Activated CD8-positive, alpha-beta T cell treated with anti-CD3 and anti-CD28 coated beads for 36 hours (primary cell): ENCODE measurements at regions not wholly inside any gene's neighbourhood (a gene's known extent, or its start where the extent isn't known, plus 50 kb on each side); places are given as distances from the start of the nearest gene placed in this dataset.

Experiments
- ATAC-seq: fragments of 200-7000 bp; cut with Tn5 transposase; one replicate; pipeline ENCODE4 v1.10.0; 2021; ENCODE audit warnings: mild to moderate bottlenecking, moderate library complexity
- CTCF ChIA-PET: fragments of 350-600 bp; sonication (Branson Sonifier 250); formaldehyde crosslinking; loops from one replicate; lab custom pipeline; 2021; ENCODE audit warnings: antibody characterized with exemption; lab: Charles Lee
- POLR2A ChIA-PET: fragments of 350-600 bp; sonication (Branson Sonifier 250); formaldehyde crosslinking; loops from one replicate; lab custom pipeline; 2021; ENCODE audit warnings: antibody characterized with exemption; lab: Charles Lee
- DNase-seq: peaks from one replicate; pipeline ENCODE4 v3.0.0-alpha.2; 2020
- H3K27ac Mint-ChIP-seq: one replicate; pipeline ENCODE4 v1.8.0; 2021; ENCODE audit warnings: mild to moderate bottlenecking, mixed read lengths
- H3K27me3 Mint-ChIP-seq: one replicate; pipeline ENCODE4 v1.8.0; 2021; ENCODE audit warnings: mixed read lengths
- H3K36me3 Mint-ChIP-seq: one replicate; pipeline ENCODE4 v1.8.0; 2021; ENCODE audit warnings: low read depth, mixed read lengths
- H3K4me1 Mint-ChIP-seq: one replicate; pipeline ENCODE4 v1.8.0; 2021; ENCODE audit warnings: low read depth, mixed read lengths
- H3K4me3 Mint-ChIP-seq: one replicate; pipeline ENCODE4 v1.8.0; 2021; ENCODE audit warnings: mild to moderate bottlenecking, moderate library complexity, mixed read lengths
- H3K9me3 Mint-ChIP-seq: one replicate; pipeline ENCODE4 v1.8.0; 2021; ENCODE audit warnings: mixed read lengths
- intact Hi-C: fragments of 100-400 bp; cut with micrococcal nuclease; formaldehyde crosslinking; loops from one replicate; pipeline ENCODE4 v1.10.0; 2022
- TF ChIP-seq, protein P1 (sequence below): fragments of 200-600 bp; IDR thresholded peaks from one replicate; pipeline ENCODE4 v1.8.0; 2022; ENCODE audit warnings: antibody characterized with exemption, mild to moderate bottlenecking

DNA sequence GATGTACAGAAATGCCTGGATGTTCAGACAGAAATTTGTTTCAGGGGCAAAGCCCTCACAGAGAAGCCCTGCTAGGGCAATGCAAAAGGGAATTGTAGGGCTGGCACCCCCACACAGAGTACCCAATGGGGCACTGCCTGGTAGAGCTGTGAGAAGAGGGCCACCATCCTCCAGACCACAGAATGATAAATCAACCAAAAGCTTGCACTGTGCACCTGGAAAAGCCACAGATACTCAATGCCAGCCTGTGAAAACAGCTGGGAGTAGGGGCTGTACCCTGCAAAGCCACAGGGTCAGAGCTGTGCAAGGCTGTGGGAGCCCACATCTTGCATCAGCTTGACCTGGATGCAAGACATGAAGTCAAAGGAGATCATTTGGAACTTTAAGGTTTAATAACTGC lies 477.9 kb upstream of the NECTIN3 start:
- ATAC-seq (no peak), DNase-seq (no peak)
- H3K4me1 Mint-ChIP-seq = no peaks in the 10 kb centered on the region
- no peak overlapping the region for H3K27ac Mint-ChIP-seq
- peaks cover 2% of the 10 kb centered on the region for H3K27me3 Mint-ChIP-seq
- H3K4me3 Mint-ChIP-seq = no peak overlapping the region
- intact Hi-C loops = no loop called here
- POLR2A ChIA-PET = no interaction called here
- H3K9me3 Mint-ChIP-seq = peaks cover 12% of the 10 kb centered on the region
- H3K36me3 Mint-ChIP-seq = no peaks in the 10 kb centered on the region
- TF ChIP-seq, protein P1, sequence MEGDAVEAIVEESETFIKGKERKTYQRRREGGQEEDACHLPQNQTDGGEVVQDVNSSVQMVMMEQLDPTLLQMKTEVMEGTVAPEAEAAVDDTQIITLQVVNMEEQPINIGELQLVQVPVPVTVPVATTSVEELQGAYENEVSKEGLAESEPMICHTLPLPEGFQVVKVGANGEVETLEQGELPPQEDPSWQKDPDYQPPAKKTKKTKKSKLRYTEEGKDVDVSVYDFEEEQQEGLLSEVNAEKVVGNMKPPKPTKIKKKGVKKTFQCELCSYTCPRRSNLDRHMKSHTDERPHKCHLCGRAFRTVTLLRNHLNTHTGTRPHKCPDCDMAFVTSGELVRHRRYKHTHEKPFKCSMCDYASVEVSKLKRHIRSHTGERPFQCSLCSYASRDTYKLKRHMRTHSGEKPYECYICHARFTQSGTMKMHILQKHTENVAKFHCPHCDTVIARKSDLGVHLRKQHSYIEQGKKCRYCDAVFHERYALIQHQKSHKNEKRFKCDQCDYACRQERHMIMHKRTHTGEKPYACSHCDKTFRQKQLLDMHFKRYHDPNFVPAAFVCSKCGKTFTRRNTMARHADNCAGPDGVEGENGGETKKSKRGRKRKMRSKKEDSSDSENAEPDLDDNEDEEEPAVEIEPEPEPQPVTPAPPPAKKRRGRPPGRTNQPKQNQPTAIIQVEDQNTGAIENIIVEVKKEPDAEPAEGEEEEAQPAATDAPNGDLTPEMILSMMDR = no peak
- CTCF ChIA-PET = no interaction called here

DNA sequence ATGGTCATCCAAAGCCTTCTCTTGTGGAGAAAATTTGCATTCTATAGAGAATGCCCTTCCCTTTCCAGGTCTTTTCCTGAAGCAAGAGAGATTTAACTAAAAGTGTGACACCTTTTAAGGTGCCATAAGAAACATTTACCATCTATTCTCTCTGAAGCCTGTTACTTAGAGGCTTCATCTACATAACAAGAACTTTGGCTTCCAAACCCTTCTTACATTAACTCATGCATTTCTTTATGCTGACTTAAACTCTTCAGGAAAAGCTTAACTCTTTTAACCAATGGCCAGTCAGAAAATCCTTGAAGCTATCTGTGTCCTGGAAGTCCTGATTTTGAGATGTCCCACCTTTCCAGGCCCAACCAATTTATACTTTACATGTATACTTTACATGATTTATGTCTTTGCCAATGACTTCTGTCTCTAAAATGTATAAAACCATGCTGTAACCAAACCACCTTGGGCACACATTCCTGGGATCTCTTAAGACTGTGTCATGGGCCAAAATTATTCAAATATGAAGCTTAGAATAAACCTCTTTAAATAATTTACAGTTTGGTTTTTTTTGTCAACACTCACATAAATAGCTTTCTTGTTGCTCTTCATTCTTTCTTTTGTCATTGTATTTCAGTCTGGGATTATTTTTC lies 472.6 kb upstream of the NECTIN3 start:
- Mint-ChIP-seq H3K9me3 (peaks cover 12% of the 10 kb centered on the region), H3K36me3 (no peaks in the 10 kb centered on the region), H3K4me3 (no peak overlapping the region), H3K27me3 (peaks cover 2% of the 10 kb centered on the region), H3K4me1 (no peaks in the 10 kb centered on the region), H3K27ac (no peak overlapping the region)
- POLR2A ChIA-PET = no interaction called here
- TF ChIP-seq, protein P1 = no peak
- intact Hi-C loops = no loop called here
- CTCF ChIA-PET = no interaction called here
- no peak for DNase-seq
- ATAC-seq = no peak

DNA sequence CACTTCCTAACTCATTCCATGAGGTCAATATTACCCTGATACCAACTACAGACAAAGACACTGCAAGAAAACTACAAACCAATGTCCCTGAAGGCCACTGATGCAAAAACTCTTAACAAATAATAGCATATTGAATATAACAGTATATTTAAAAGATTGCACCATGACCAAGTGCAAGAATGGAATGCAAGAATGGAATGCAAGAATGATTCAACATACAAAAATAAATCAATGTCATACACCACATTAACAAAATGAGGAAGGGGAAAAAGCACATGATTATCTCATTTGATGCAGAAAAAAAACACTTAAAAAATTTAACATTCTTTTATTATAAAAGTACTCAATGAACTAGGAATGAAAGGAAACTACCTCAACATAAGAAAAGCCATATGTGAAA lies 463.1 kb upstream of the NECTIN3 start:
- peaks cover 17% of the 10 kb centered on the region for H3K27me3 Mint-ChIP-seq
- intact Hi-C loops = no loop called here
- DNase-seq = no peak
- no peaks in the 10 kb centered on the region for H3K9me3 Mint-ChIP-seq
- H3K4me1 Mint-ChIP-seq = no peaks in the 10 kb centered on the region
- H3K27ac Mint-ChIP-seq = no peak overlapping the region
- H3K4me3 Mint-ChIP-seq = no peak overlapping the region
- H3K36me3 Mint-ChIP-seq = no peaks in the 10 kb centered on the region
- ChIA-PET POLR2A (no interaction called here), CTCF (no interaction called here)
- TF ChIP-seq, protein P1 = no peak
- ATAC-seq = no peak

DNA sequence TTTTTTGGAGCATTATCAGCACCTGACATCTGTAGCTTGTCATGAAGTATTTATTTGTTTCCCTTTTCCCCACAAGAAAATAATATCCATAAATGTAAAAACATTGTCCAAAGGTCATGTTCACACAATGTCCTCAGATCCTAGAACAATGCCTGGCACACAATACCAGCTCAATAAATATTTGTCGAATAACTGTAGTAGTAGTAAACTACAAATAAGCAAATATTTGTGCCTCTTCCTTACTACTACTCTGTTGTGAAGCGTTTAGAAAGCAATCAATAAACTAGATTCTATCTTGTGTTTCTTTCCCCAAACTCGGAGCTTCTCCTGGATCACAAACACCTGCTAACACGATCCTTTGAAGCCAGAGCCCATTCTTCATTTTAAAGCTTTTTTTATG lies 459.6 kb upstream of the NECTIN3 start:
- POLR2A ChIA-PET = no interaction called here
- intact Hi-C loops = no loop called here

DNA sequence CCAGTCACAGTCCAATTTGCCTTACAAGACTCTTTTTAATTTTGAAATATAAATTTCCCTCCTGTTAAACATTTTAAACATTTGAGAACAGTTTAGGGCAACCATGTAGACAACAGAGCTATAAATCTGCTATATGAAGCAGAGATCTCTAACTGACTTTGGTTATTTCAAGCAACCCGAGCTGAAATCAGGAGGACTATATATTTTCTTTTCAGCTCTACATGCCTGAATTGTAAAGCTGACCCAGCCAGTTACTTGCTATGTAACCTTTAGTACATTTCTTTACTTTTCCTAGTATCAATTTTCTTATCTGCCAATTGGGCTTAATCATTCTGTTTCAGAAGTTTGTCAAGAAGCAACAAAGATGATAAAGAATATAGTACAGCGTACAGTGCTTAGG lies 457.4 kb upstream of the NECTIN3 start:
- no peaks in the 10 kb centered on the region for H3K9me3 Mint-ChIP-seq
- H3K4me3 Mint-ChIP-seq = no peak overlapping the region
- H3K4me1 Mint-ChIP-seq = no peaks in the 10 kb centered on the region
- no peak for DNase-seq
- ChIA-PET POLR2A (no interaction called here), CTCF (no interaction called here)
- no peak for ATAC-seq
- TF ChIP-seq, protein P1 = no peak
- intact Hi-C loops = no loop called here
- H3K27me3 Mint-ChIP-seq = peaks cover 7% of the 10 kb centered on the region
- no peaks in the 10 kb centered on the region for H3K36me3 Mint-ChIP-seq
- no peak overlapping the region for H3K27ac Mint-ChIP-seq

More for the DNA sequence above, 459.6 kb upstream of the NECTIN3 start:
- no peak overlapping the region for H3K4me3 Mint-ChIP-seq
- H3K9me3 Mint-ChIP-seq = no peaks in the 10 kb centered on the region
- peaks cover 13% of the 10 kb centered on the region for H3K27me3 Mint-ChIP-seq
- CTCF ChIA-PET = interaction anchor here (0.8 kb wide), 1 partner anchor 1589 kb away, joined by 3 read pairs; no protein-coding TSS in a partner anchor
- DNase-seq (no peak), ATAC-seq (no peak)
- TF ChIP-seq, protein P1 = no peak
- no peak overlapping the region for H3K27ac Mint-ChIP-seq
- no peaks in the 10 kb centered on the region for H3K4me1 Mint-ChIP-seq
- no peaks in the 10 kb centered on the region for H3K36me3 Mint-ChIP-seq
